ENCODE measurements at regions not wholly inside any gene's neighbourhood (a gene's known extent, or its start where the extent isn't known, plus 50 kb on each side); places are given as distances from the start of the nearest gene placed in this dataset.

- Histone ChIP-seq H3K4me3 (no peak overlapping the region), H3K9me3 (no peaks in the 10 kb centered on the region), H3K36me3 (no peaks in the 10 kb centered on the region), H3K4me1 (no peaks in the 10 kb centered on the region), H3K27me3 (no peaks in the 10 kb centered on the region), H3K27ac (no peak overlapping the region)
- TF ChIP-seq POLR2A (IDR thresholded peaks at IDR 0.05), result no peak
- TF ChIP-seq CTCF (IDR thresholded peaks at IDR 0.05), result no peak
- no peak for TF ChIP-seq POLR2AphosphoS5 (IDR thresholded peaks at IDR 0.05; ENCODE audit: insufficient read depth in 1 of 2, low read depth in 1 of 2)
- no peak for DNase-seq (ENCODE audit: extremely low spot score in 2 of 2)
- intact Hi-C loops (cut with DNase I), result no loop called here
These were observed 1469.5 kb upstream of the CELF2 start for GRCh38 chr10:9547936-9548904.

- H3K27me3 ChIP-seq, result no peaks in the 10 kb centered on the region
- H3K4me3 ChIP-seq, result no peak overlapping the region
- H3K27ac ChIP-seq, result no peak overlapping the region
- no peaks in the 10 kb centered on the region for H3K4me1 ChIP-seq
- DNase-seq (ENCODE audit: extremely low spot score in 2 of 2), result no peak
- intact Hi-C loops (cut with DNase I), result no loop called here
- no peak for TF ChIP-seq POLR2A (IDR thresholded peaks at IDR 0.05)
- TF ChIP-seq CTCF (IDR thresholded peaks at IDR 0.05), result no peak
- TF ChIP-seq POLR2AphosphoS5 (IDR thresholded peaks at IDR 0.05; ENCODE audit: insufficient read depth in 1 of 2, low read depth in 1 of 2), result no peak
- H3K9me3 ChIP-seq, result no peaks in the 10 kb centered on the region
- H3K36me3 ChIP-seq, result no peaks in the 10 kb centered on the region
These were observed 1466.9 kb upstream of the CELF2 start for GRCh38 chr10:9550810-9551209.

- Histone ChIP-seq H3K9me3 (no peaks in the 10 kb centered on the region), H3K36me3 (no peaks in the 10 kb centered on the region), H3K4me3 (no peak overlapping the region), H3K27ac (no peak overlapping the region), H3K4me1 (no peaks in the 10 kb centered on the region), H3K27me3 (no peaks in the 10 kb centered on the region)
- DNase-seq (ENCODE audit: extremely low spot score in 2 of 2), result no peak
- intact Hi-C loops (cut with DNase I), result no loop called here
- no peak for TF ChIP-seq POLR2A (IDR thresholded peaks at IDR 0.05)
- TF ChIP-seq CTCF (IDR thresholded peaks at IDR 0.05), result no peak
- TF ChIP-seq POLR2AphosphoS5 (IDR thresholded peaks at IDR 0.05; ENCODE audit: insufficient read depth in 1 of 2, low read depth in 1 of 2), result no peak
These were observed 1463.4 kb upstream of the CELF2 start for GRCh38 chr10:9554321-9554720.

- H3K27me3 ChIP-seq, result no peaks in the 10 kb centered on the region
- H3K4me1 ChIP-seq, result no peaks in the 10 kb centered on the region
- intact Hi-C loops (cut with DNase I), result no loop called here
- H3K36me3 ChIP-seq, result no peaks in the 10 kb centered on the region
- no peak overlapping the region for H3K4me3 ChIP-seq
- DNase-seq (ENCODE audit: extremely low spot score in 2 of 2), result no peak
- H3K27ac ChIP-seq, result no peak overlapping the region
- TF ChIP-seq POLR2AphosphoS5 (IDR thresholded peaks at IDR 0.05; ENCODE audit: insufficient read depth in 1 of 2, low read depth in 1 of 2) (no peak), POLR2A (IDR thresholded peaks at IDR 0.05) (no peak), CTCF (IDR thresholded peaks at IDR 0.05) (no peak)
- H3K9me3 ChIP-seq, result no peaks in the 10 kb centered on the region
These were observed 1456.7 kb upstream of the CELF2 start for GRCh38 chr10:9560976-9561375.
